Myocyte (in vitro differentiated cells): ENCODE measurements at regions not wholly inside any gene's neighbourhood (a gene's known extent, or its start where the extent isn't known, plus 50 kb on each side); places are given as distances from the start of the nearest gene placed in this dataset.
A peak's percentile ranks its signal among the peaks of the same experiment; 100 is the strongest.

Experiments used
- DNase-seq: peaks from one replicate; pipeline ENCODE4 v3.0.0-alpha.2; 2012; ENCODE audit warnings: low read depth

- no peak for DNase-seq
These were observed 537.7 kb downstream of the LMO4 start for GRCh38 chr1:87866416-87866815.

GRCh38 chr1:87867626-87868025, 538.9 kb downstream of the LMO4 start:
- DNase-seq: no peak

- DNase-seq: peak; percentile 3
These were observed 540.9 kb downstream of the LMO4 start for GRCh38 chr1:87869567-87869966.

GRCh38 chr1:87872189-87872588, 543.5 kb downstream of the LMO4 start:
- peak; percentile 14 for DNase-seq

- no peak for DNase-seq
These were observed 544.0 kb downstream of the LMO4 start for GRCh38 chr1:87872692-87873091.

GRCh38 chr1:87878873-87879272, 550.2 kb downstream of the LMO4 start:
- DNase-seq: no peak

- no peak for DNase-seq
These were observed 551.5 kb downstream of the LMO4 start for GRCh38 chr1:87880098-87880760.

- DNase-seq: no peak
These were observed 552.1 kb downstream of the LMO4 start for GRCh38 chr1:87880764-87881163.

GRCh38 chr1:87883906-87884305, 555.2 kb downstream of the LMO4 start:
- no peak for DNase-seq

- DNase-seq: no peak
These were observed 555.9 kb downstream of the LMO4 start for GRCh38 chr1:87884581-87884980.

- DNase-seq: no peak
These were observed 556.8 kb downstream of the LMO4 start for GRCh38 chr1:87885278-87886025.

- no peak for DNase-seq
These were observed 558.4 kb downstream of the LMO4 start for GRCh38 chr1:87887100-87887499.

GRCh38 chr1:87888446-87888845, 559.8 kb downstream of the LMO4 start:
- DNase-seq: no peak

GRCh38 chr1:87894062-87894461, 565.4 kb downstream of the LMO4 start:
- no peak for DNase-seq

GRCh38 chr1:87897481-87897880, 568.8 kb downstream of the LMO4 start:
- peak; percentile 23 for DNase-seq

GRCh38 chr1:87898431-87898830, 569.8 kb downstream of the LMO4 start:
- no peak for DNase-seq

- no peak for DNase-seq
These were observed 570.3 kb downstream of the LMO4 start for GRCh38 chr1:87899017-87899416.

- no peak for DNase-seq
These were observed 571.1 kb downstream of the LMO4 start for GRCh38 chr1:87899746-87900145.

GRCh38 chr1:87902830-87903229, 574.1 kb downstream of the LMO4 start:
- no peak for DNase-seq

GRCh38 chr1:87903242-87903641, 574.6 kb downstream of the LMO4 start:
- no peak for DNase-seq

GRCh38 chr1:87904651-87905050, 576.0 kb downstream of the LMO4 start:
- no peak for DNase-seq

- no peak for DNase-seq
These were observed 577.0 kb downstream of the LMO4 start for GRCh38 chr1:87905651-87906050.

GRCh38 chr1:87906078-87906477, 577.4 kb downstream of the LMO4 start:
- no peak for DNase-seq
